ENCODE measurements at regions not wholly inside any gene's neighbourhood (a gene's known extent, or its start where the extent isn't known, plus 50 kb on each side); places are given as distances from the start of the nearest gene placed in this dataset.
"Not testable (repeated sequence)": the region's sequence is repeated elsewhere in the genome, so short reads cannot be mapped to it uniquely, and the experiment has no call there.

DNA sequence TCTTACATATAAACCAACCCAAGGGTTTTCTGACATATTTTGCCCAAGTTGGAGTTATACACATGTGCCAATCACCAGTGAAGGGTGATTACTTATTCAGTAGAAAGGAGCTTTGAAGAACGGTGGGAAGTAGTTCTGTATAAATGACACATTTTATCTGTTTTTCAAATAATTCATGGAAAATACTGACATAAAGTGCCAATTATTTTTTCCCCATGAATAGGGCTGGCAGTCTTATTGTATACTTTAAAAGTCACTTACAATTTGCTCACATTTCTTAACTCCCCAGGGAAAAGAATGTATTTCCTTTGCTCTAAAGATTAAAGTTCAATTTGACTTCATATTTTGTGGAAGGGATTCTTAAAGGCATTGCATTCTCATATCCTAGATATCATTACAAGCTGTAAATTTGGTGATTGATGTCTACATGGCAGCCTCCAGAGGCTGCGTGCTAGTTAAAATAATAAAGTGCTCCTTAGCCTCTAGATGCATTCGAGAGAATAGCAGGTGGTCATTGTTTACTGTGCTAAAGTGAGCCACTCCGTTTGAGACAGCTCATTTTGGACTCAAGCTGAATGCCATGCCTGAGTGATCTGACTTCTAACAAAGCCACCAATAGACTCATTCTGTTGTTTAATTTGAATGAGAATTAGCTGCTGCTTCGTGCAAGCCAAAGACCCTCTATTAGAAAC lies 148.8 kb upstream of the NRP1 start:
- H3K9me3 ChIP-seq (ENCODE audit: low read length), result no peaks in the 10 kb centered on the region
- H3K79me2 ChIP-seq (ENCODE audit: insufficient read depth, low read length), result no peaks in the 10 kb centered on the region
- no peak overlapping the region for H3K4me3 ChIP-seq (ENCODE audit: low read depth, low read length, poor library complexity, severe bottlenecking)
- TF ChIP-seq, protein P1, sequence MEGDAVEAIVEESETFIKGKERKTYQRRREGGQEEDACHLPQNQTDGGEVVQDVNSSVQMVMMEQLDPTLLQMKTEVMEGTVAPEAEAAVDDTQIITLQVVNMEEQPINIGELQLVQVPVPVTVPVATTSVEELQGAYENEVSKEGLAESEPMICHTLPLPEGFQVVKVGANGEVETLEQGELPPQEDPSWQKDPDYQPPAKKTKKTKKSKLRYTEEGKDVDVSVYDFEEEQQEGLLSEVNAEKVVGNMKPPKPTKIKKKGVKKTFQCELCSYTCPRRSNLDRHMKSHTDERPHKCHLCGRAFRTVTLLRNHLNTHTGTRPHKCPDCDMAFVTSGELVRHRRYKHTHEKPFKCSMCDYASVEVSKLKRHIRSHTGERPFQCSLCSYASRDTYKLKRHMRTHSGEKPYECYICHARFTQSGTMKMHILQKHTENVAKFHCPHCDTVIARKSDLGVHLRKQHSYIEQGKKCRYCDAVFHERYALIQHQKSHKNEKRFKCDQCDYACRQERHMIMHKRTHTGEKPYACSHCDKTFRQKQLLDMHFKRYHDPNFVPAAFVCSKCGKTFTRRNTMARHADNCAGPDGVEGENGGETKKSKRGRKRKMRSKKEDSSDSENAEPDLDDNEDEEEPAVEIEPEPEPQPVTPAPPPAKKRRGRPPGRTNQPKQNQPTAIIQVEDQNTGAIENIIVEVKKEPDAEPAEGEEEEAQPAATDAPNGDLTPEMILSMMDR (IDR thresholded peaks at IDR 0.05; ENCODE audit: low read length), result no peak
- no peak for TF ChIP-seq EZH2 (IDR thresholded peaks at IDR 0.05; ENCODE audit: borderline replicate concordance, low read length)
- no peak overlapping the region for H3K27ac ChIP-seq (ENCODE audit: low read depth, low read length, poor library complexity, severe bottlenecking)
- H3K4me1 ChIP-seq (ENCODE audit: insufficient read depth, low read length, severe bottlenecking), result no peaks in the 10 kb centered on the region
- no peaks in the 10 kb centered on the region for H4K20me1 ChIP-seq (ENCODE audit: insufficient read depth, low read length)
- no peaks in the 10 kb centered on the region for H3K27me3 ChIP-seq (ENCODE audit: insufficient read depth, low read length)
- no peak overlapping the region for H2AFZ ChIP-seq (ENCODE audit: low read length)
- H3K4me2 ChIP-seq (ENCODE audit: low read length), result no peak overlapping the region
- no peaks in the 10 kb centered on the region for H3F3A ChIP-seq (ENCODE audit: insufficient read depth, low read length)
- no peak overlapping the region for H3K9ac ChIP-seq (ENCODE audit: low read length)
- no peaks in the 10 kb centered on the region for H3K36me3 ChIP-seq (ENCODE audit: insufficient read depth, low read length)
- H3K9me2 ChIP-seq (ENCODE audit: low read depth, low read length), result no peaks in the 10 kb centered on the region

DNA sequence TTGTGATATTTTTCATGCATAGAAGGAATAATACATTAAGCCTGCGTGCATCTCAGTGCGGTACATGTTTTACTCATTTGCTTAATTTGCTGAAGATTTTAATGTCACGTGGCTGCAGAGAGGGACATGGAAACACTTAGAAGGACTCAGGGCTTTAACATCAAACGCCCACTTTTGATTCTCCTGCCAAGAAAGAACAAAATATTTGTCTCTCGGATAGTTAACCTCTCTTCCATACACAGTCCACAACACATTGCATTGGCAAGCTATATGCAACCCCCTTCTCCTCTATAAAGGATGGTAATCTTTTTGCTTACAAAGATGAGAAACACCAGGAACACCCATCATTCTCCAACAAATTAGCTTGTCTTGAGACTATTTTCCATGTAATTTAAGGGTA lies 148.0 kb upstream of the NRP1 start:
- Histone ChIP-seq H3F3A (ENCODE audit: insufficient read depth, low read length) (no peaks in the 10 kb centered on the region), H3K9me2 (ENCODE audit: low read depth, low read length) (no peaks in the 10 kb centered on the region), H4K20me1 (ENCODE audit: insufficient read depth, low read length) (no peaks in the 10 kb centered on the region), H3K9ac (ENCODE audit: low read length) (no peak overlapping the region), H3K27ac (ENCODE audit: low read depth, low read length, poor library complexity, severe bottlenecking) (no peak overlapping the region), H3K4me2 (ENCODE audit: low read length) (no peak overlapping the region), H3K9me3 (ENCODE audit: low read length) (no peaks in the 10 kb centered on the region), H3K4me3 (ENCODE audit: low read depth, low read length, poor library complexity, severe bottlenecking) (no peak overlapping the region), H3K4me1 (ENCODE audit: insufficient read depth, low read length, severe bottlenecking) (no peaks in the 10 kb centered on the region), H3K36me3 (ENCODE audit: insufficient read depth, low read length) (no peaks in the 10 kb centered on the region), H2AFZ (ENCODE audit: low read length) (no peak overlapping the region), H3K79me2 (ENCODE audit: insufficient read depth, low read length) (no peaks in the 10 kb centered on the region), H3K27me3 (ENCODE audit: insufficient read depth, low read length) (no peaks in the 10 kb centered on the region)
- TF ChIP-seq, protein P1 (IDR thresholded peaks at IDR 0.05; ENCODE audit: low read length), result no peak
- no peak for TF ChIP-seq EZH2 (IDR thresholded peaks at IDR 0.05; ENCODE audit: borderline replicate concordance, low read length)

DNA sequence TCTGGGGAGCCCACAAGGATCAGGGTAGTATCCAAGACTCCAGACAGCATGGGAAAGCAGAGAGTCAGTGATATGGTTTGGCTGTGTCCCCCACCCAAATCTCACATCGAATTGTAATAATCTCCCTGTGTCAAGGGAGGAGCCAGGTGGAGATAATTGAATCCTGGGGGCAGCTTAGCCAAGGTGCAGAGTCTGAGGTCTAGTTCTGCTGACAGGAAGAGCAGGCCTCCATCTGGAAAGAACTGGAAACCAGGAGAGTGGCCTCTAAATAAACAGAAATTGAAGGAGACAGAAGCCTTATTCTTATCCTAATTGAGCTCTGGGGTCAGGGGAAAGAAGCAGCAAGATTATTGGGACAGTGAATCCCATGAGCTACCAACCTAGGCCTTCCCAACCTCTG lies 146.7 kb upstream of the NRP1 start:
- no peak for TF ChIP-seq EZH2 (IDR thresholded peaks at IDR 0.05; ENCODE audit: borderline replicate concordance, low read length)
- TF ChIP-seq, protein P1 (IDR thresholded peaks at IDR 0.05; ENCODE audit: low read length), result no peak
- no peaks in the 10 kb centered on the region for H3K79me2 ChIP-seq (ENCODE audit: insufficient read depth, low read length)
- H3K27me3 ChIP-seq (ENCODE audit: insufficient read depth, low read length), result no peaks in the 10 kb centered on the region
- no peaks in the 10 kb centered on the region for H4K20me1 ChIP-seq (ENCODE audit: insufficient read depth, low read length)
- H3K27ac ChIP-seq (ENCODE audit: low read depth, low read length, poor library complexity, severe bottlenecking), result no peak overlapping the region
- no peaks in the 10 kb centered on the region for H3K4me1 ChIP-seq (ENCODE audit: insufficient read depth, low read length, severe bottlenecking)
- no peak overlapping the region for H3K4me3 ChIP-seq (ENCODE audit: low read depth, low read length, poor library complexity, severe bottlenecking)
- H3K36me3 ChIP-seq (ENCODE audit: insufficient read depth, low read length), result no peaks in the 10 kb centered on the region
- H3K9me3 ChIP-seq (ENCODE audit: low read length), result no peaks in the 10 kb centered on the region
- no peak overlapping the region for H2AFZ ChIP-seq (ENCODE audit: low read length)
- no peaks in the 10 kb centered on the region for H3K9me2 ChIP-seq (ENCODE audit: low read depth, low read length)
- H3K9ac ChIP-seq (ENCODE audit: low read length), result no peak overlapping the region
- no peak overlapping the region for H3K4me2 ChIP-seq (ENCODE audit: low read length)
- H3F3A ChIP-seq (ENCODE audit: insufficient read depth, low read length), result no peaks in the 10 kb centered on the region

DNA sequence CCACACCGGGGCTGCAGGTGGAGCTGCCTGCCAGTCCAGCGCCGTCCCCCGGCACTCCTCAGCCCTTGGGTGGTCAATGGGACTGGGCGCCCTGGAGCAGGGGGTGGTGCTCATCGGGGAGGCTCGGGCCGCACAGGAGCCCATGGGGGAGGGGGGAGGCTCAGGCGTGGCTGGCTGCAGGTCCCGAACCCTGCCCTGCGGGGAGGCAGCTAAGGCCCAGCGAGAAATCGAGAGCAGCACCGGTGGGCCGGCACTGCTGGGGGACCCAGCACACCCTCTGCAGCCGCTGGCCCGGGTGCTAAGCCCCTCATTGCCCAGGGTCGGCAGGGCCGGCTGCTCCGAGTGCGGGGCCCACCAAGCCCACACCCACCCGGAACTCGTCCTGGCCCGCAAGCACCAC lies 145.9 kb upstream of the NRP1 start:
- not testable (repeated sequence) for H3K9me3 ChIP-seq (ENCODE audit: low read length); H3K79me2 ChIP-seq (ENCODE audit: insufficient read depth, low read length); H3K27me3 ChIP-seq (ENCODE audit: insufficient read depth, low read length); H3K4me3 ChIP-seq (ENCODE audit: low read depth, low read length, poor library complexity, severe bottlenecking); H2AFZ ChIP-seq (ENCODE audit: low read length); H3K36me3 ChIP-seq (ENCODE audit: insufficient read depth, low read length); H3K4me1 ChIP-seq (ENCODE audit: insufficient read depth, low read length, severe bottlenecking); H3K9me2 ChIP-seq (ENCODE audit: low read depth, low read length); H3K27ac ChIP-seq (ENCODE audit: low read depth, low read length, poor library complexity, severe bottlenecking); H3K9ac ChIP-seq (ENCODE audit: low read length); H4K20me1 ChIP-seq (ENCODE audit: insufficient read depth, low read length); H3F3A ChIP-seq (ENCODE audit: insufficient read depth, low read length); H3K4me2 ChIP-seq (ENCODE audit: low read length)

Data from OCI-LY1 (cell line).